ENCODE measurements at regions not wholly inside any gene's neighbourhood (a gene's known extent, or its start where the extent isn't known, plus 50 kb on each side); places are given as distances from the start of the nearest gene placed in this dataset.
"Not testable (repeated sequence)": the region's sequence is repeated elsewhere in the genome, so short reads cannot be mapped to it uniquely, and the experiment has no call there.

DNA sequence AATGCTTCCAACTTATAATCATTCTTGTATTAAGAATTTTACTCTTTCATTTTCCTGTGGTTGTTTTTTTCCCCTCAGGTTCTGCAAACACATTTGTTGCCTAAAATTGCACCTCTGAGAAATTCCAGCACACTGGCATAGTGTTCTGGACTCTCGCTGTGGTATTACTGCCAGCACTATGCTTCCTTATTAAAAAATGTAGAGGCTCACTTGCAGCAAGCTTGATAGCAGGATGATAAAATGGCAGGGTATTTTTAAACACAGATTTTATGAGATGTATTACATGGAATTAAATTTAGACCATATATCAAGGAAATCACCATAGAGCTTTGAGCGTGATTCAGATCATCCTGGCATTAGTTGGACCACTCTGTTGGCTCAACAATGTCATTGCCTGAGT lies 416.7 kb upstream of the AKR1E2 start:
- no peak overlapping the region for H3K4me3 ChIP-seq (ENCODE audit: low read length)
- no peaks in the 10 kb centered on the region for H3K27me3 ChIP-seq (ENCODE audit: control insufficient read depth, insufficient read depth, low read length)
- no peak overlapping the region for H3K27ac Mint-ChIP-seq
- H3K36me3 Mint-ChIP-seq = no peaks in the 10 kb centered on the region
- H3K36me3 ChIP-seq (ENCODE audit: control insufficient read depth, insufficient read depth, low read length) = no peaks in the 10 kb centered on the region
- DNase-seq (no peak), ATAC-seq (no peak)
- H3K4me1 ChIP-seq (ENCODE audit: control insufficient read depth, insufficient read depth, low read length) = no peaks in the 10 kb centered on the region
- peaks cover 3 to 21% of the 10 kb centered on the region in 2 donors for H3K27me3 Mint-ChIP-seq (ENCODE audit: low read depth in 2 of 2)
- WGBS (ENCODE audit: insufficient coverage) = 100% methylated on average over 2 of the region's 2 CpGs
- no peaks in the 10 kb centered on the region for H3K4me1 Mint-ChIP-seq
- H3K9me3 ChIP-seq (ENCODE audit: control insufficient read depth, insufficient read depth, low read length) = no peaks in the 10 kb centered on the region
- TF ChIP-seq, protein P1, sequence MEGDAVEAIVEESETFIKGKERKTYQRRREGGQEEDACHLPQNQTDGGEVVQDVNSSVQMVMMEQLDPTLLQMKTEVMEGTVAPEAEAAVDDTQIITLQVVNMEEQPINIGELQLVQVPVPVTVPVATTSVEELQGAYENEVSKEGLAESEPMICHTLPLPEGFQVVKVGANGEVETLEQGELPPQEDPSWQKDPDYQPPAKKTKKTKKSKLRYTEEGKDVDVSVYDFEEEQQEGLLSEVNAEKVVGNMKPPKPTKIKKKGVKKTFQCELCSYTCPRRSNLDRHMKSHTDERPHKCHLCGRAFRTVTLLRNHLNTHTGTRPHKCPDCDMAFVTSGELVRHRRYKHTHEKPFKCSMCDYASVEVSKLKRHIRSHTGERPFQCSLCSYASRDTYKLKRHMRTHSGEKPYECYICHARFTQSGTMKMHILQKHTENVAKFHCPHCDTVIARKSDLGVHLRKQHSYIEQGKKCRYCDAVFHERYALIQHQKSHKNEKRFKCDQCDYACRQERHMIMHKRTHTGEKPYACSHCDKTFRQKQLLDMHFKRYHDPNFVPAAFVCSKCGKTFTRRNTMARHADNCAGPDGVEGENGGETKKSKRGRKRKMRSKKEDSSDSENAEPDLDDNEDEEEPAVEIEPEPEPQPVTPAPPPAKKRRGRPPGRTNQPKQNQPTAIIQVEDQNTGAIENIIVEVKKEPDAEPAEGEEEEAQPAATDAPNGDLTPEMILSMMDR (IDR thresholded peaks at IDR 0.05) = no peak
- intact Hi-C loops (cut with micrococcal nuclease) = no loop called here
- H3K4me3 Mint-ChIP-seq = no peak overlapping the region
- H3K27ac ChIP-seq (ENCODE audit: low read length) = no peak overlapping the region
- no peaks in the 10 kb centered on the region for H3K9me3 Mint-ChIP-seq

DNA sequence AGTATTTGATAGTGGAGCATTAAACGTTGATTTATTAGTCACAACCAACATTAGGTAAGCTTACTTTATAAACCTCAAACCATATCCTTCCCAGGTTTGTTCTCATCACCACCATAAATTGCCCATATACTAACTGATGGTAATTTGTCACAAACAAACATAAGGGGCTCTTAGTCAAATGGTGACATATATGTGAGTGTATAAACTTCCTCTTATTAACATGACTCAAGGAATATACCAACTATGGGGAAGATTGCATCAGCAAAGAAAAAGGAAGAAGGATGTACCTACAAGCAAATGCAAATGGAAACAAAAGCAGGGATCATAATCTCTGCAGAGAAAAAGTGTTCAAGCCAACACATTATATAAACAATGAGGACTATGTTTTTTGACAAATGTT lies 418.2 kb upstream of the AKR1E2 start:
- Mint-ChIP-seq H3K4me1 (no peaks in the 10 kb centered on the region), H3K27me3 (ENCODE audit: low read depth in 2 of 2) (peaks cover 7 to 23% of the 10 kb centered on the region in 2 donors), H3K9me3 (no peaks in the 10 kb centered on the region), H3K27ac (no peak overlapping the region), H3K4me3 (no peak overlapping the region), H3K36me3 (no peaks in the 10 kb centered on the region)
- H3K27me3 ChIP-seq (ENCODE audit: control insufficient read depth, insufficient read depth, low read length) = no peaks in the 10 kb centered on the region
- no peak overlapping the region for H3K27ac ChIP-seq (ENCODE audit: low read length)
- intact Hi-C loops (cut with micrococcal nuclease) = no loop called here
- ATAC-seq (no peak), DNase-seq (no peak)
- no peak overlapping the region for H3K4me3 ChIP-seq (ENCODE audit: low read length)
- no CpG with 5 or more reads among the region's 1 CpG for WGBS (ENCODE audit: insufficient coverage)
- TF ChIP-seq, protein P1 (IDR thresholded peaks at IDR 0.05) = no peak
- H3K4me1 ChIP-seq (ENCODE audit: control insufficient read depth, insufficient read depth, low read length) = no peaks in the 10 kb centered on the region
- H3K9me3 ChIP-seq (ENCODE audit: control insufficient read depth, insufficient read depth, low read length) = no peaks in the 10 kb centered on the region
- no peaks in the 10 kb centered on the region for H3K36me3 ChIP-seq (ENCODE audit: control insufficient read depth, insufficient read depth, low read length)

DNA sequence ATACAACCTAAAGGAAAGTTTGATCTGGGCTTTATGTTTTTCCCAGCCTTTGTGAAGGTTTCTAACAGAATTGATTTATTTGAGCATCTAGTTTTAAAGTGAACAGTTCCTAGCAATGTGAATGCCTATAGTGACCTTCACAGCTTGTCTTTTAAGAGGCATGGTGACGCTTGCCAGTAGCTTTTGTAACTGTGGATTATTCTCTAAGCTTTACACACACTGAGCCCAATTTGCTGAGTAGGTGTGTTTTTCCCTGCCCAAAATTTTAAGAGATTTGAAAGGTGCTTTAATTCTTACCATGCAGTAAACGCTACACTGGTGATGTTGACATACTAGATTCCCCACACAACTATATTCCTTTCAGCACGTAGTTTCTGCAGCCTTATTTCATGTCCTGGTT lies 420.2 kb upstream of the AKR1E2 start:
- intact Hi-C loops (cut with micrococcal nuclease) = no loop called here
- Histone ChIP-seq H3K4me1 (ENCODE audit: control insufficient read depth, insufficient read depth, low read length) (no peaks in the 10 kb centered on the region), H3K4me3 (ENCODE audit: low read length) (no peak overlapping the region), H3K36me3 (ENCODE audit: control insufficient read depth, insufficient read depth, low read length) (no peaks in the 10 kb centered on the region), H3K27ac (ENCODE audit: low read length) (no peak overlapping the region), H3K27me3 (ENCODE audit: control insufficient read depth, insufficient read depth, low read length) (no peaks in the 10 kb centered on the region), H3K9me3 (ENCODE audit: control insufficient read depth, insufficient read depth, low read length) (no peaks in the 10 kb centered on the region)
- Mint-ChIP-seq H3K9me3 (no peaks in the 10 kb centered on the region), H3K4me3 (no peak overlapping the region), H3K36me3 (no peaks in the 10 kb centered on the region), H3K4me1 (no peaks in the 10 kb centered on the region), H3K27ac (no peak overlapping the region), H3K27me3 (ENCODE audit: low read depth in 2 of 2) (peaks cover 4 to 26% of the 10 kb centered on the region in 2 donors)
- TF ChIP-seq, protein P1 (IDR thresholded peaks at IDR 0.05) = no peak
- no peak for DNase-seq
- WGBS (ENCODE audit: insufficient coverage) = 93% methylated on average over 3 of the region's 3 CpGs
- ATAC-seq = no peak

DNA sequence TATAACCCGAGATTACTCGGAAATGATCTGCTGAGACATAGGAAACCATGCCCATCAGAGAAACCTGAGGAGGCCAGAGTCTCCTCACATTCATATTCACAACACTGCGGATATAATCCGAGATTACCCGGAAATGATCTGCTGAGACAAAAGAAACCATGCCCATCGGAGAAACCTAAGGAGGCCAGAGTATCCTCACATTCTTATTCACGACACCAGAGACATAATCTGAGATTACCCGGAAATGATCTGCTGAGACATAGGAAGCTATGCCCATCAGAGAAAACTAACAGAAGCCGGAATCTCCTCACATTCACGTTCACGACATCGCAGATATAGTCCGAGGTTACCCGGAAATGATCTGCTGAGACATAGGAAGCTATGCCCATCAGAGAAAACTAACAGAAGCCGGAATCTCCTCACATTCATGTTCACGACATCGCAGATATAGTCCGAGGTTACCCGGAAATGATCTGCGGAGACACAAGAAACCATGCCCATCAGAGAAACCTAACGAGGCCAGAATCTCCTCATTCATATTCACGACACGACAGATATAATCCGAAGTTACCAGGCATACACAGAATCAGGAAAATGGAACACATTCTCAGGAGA lies 422.3 kb upstream of the AKR1E2 start:
- peaks cover 4 to 17% of the 10 kb centered on the region in 2 donors for H3K27me3 Mint-ChIP-seq (ENCODE audit: low read depth in 2 of 2)
- no peaks in the 10 kb centered on the region for H3K36me3 ChIP-seq (ENCODE audit: control insufficient read depth, insufficient read depth, low read length)
- ATAC-seq (no peak), DNase-seq (no peak)
- H3K9me3 ChIP-seq (ENCODE audit: control insufficient read depth, insufficient read depth, low read length) = no peaks in the 10 kb centered on the region
- WGBS (ENCODE audit: insufficient coverage) = 95% methylated on average over 24 of the region's 24 CpGs
- H3K4me1 ChIP-seq (ENCODE audit: control insufficient read depth, insufficient read depth, low read length) = no peaks in the 10 kb centered on the region
- H3K36me3 Mint-ChIP-seq = no peaks in the 10 kb centered on the region
- H3K27me3 ChIP-seq (ENCODE audit: control insufficient read depth, insufficient read depth, low read length) = no peaks in the 10 kb centered on the region
- no peaks in the 10 kb centered on the region for H3K9me3 Mint-ChIP-seq
- no peak overlapping the region for H3K27ac ChIP-seq (ENCODE audit: low read length)
- no peak overlapping the region for H3K4me3 Mint-ChIP-seq
- intact Hi-C loops (cut with micrococcal nuclease) = no loop called here
- TF ChIP-seq, protein P1 (IDR thresholded peaks at IDR 0.05) = no peak
- H3K27ac Mint-ChIP-seq = no peak overlapping the region
- no peaks in the 10 kb centered on the region for H3K4me1 Mint-ChIP-seq
- no peak overlapping the region for H3K4me3 ChIP-seq (ENCODE audit: low read length)

DNA sequence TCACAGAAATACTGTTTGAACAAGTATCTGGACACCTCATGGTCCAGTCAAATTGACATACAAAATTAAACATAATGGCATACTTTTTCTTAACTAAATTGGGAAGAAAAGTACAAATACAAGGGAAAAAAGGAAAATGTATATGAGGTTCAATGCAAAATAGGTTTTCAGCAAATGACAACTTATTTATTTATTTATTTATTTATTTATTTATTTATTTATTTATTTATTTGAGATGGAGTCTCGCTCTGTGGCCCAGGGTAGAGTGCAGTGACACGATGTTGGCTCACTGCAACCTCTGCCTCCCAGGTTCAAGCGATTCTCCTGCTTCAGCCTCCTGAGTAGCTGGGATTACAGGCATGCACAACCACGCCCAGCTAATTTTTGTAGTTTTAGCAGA lies 424.9 kb upstream of the AKR1E2 start:
- H3K27ac ChIP-seq (ENCODE audit: low read length); H3K9me3 Mint-ChIP-seq; H3K36me3 ChIP-seq (ENCODE audit: control insufficient read depth, insufficient read depth, low read length); DNase-seq; H3K27ac Mint-ChIP-seq; H3K9me3 ChIP-seq (ENCODE audit: control insufficient read depth, insufficient read depth, low read length); H3K27me3 ChIP-seq (ENCODE audit: control insufficient read depth, insufficient read depth, low read length); intact Hi-C loops (cut with micrococcal nuclease); H3K4me1 ChIP-seq (ENCODE audit: control insufficient read depth, insufficient read depth, low read length); H3K4me3 ChIP-seq (ENCODE audit: low read length); H3K36me3 Mint-ChIP-seq; H3K4me1 Mint-ChIP-seq; H3K4me3 Mint-ChIP-seq; ATAC-seq: not testable (repeated sequence)
- H3K27me3 Mint-ChIP-seq (ENCODE audit: low read depth in 2 of 2) = peaks cover 6 to 29% of the 10 kb centered on the region in 2 donors
- 95% methylated on average over 4 of the region's 4 CpGs for WGBS (ENCODE audit: insufficient coverage)

Data from natural killer cell (primary cell).